Spleen (tissue), 7 donors: ENCODE measurements at regions not wholly inside any gene's neighbourhood (a gene's known extent, or its start where the extent isn't known, plus 50 kb on each side); places are given as distances from the start of the nearest gene placed in this dataset.

ENCODE experiments used
- POLR2A ChIP-seq, 3 donors: fragments of 450-650 bp; IDR thresholded peaks; one replicate each; pipeline ENCODE4 v1.5.1; 2017; ENCODE audit warnings: antibody characterized with exemption in 3 of 3, mild to moderate bottlenecking in 1 of 3
- POLR2AphosphoS5 ChIP-seq, 3 donors: sonication (generic); formaldehyde crosslinking; IDR thresholded peaks; one replicate each; pipeline ENCODE4 v1.5.1; 2017; ENCODE audit warnings: antibody characterized with exemption in 3 of 3
- TF ChIP-seq, protein P1 (sequence below), 11 experiments: fragments of 200-600 bp in 7 of 11; fragments of 450-650 bp in 4 of 11; sonication (generic) in 4 of 11; IDR thresholded peaks in 8 of 11; conservative IDR thresholded peaks in 3 of 11; 1 replicate in 7 of 11; 2 replicates in 4 of 11; pipeline versions ENCODE4 v1.4.0 to v1.8.0; 2016 to 2021; ENCODE audit warnings: antibody characterized with exemption in 11 of 11, inconsistent platforms in 4 of 11, mild to moderate bottlenecking in 1 of 11
- donor health status: DM: no; HTN: no; CAD: no; lungs with moderate emphysema.
- donor health status: DM: no; HTN: no; CAD: no.
- donor health status: DM: no; HTN: no; CAD: no.

DNA sequence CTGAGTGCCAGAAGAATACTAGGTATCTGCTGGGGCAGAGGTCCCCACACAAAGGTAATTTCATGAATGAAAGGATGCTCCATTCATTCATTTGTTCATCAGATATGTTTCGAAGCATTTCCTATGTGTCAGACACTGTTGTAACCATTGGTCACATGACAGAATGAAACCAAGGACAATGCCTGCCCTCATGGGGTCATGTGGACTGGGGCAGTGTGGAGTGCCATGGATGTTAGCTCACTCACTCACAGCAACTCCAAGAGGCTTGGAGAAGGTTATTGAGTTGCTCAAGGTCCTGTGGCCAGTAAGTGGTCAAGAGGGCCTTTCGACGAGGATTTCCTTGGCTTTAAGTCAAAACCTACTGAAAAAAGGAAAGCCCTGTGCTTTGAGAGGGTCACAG, 223.5 kb downstream of the ARHGAP12 start:
- TF ChIP-seq POLR2AphosphoS5 (IDR thresholded peaks at IDR 0.05), result no peak
- TF ChIP-seq, protein P1, sequence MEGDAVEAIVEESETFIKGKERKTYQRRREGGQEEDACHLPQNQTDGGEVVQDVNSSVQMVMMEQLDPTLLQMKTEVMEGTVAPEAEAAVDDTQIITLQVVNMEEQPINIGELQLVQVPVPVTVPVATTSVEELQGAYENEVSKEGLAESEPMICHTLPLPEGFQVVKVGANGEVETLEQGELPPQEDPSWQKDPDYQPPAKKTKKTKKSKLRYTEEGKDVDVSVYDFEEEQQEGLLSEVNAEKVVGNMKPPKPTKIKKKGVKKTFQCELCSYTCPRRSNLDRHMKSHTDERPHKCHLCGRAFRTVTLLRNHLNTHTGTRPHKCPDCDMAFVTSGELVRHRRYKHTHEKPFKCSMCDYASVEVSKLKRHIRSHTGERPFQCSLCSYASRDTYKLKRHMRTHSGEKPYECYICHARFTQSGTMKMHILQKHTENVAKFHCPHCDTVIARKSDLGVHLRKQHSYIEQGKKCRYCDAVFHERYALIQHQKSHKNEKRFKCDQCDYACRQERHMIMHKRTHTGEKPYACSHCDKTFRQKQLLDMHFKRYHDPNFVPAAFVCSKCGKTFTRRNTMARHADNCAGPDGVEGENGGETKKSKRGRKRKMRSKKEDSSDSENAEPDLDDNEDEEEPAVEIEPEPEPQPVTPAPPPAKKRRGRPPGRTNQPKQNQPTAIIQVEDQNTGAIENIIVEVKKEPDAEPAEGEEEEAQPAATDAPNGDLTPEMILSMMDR (IDR thresholded peaks at IDR 0.05 in 8 of 11, conservative IDR thresholded peaks at IDR 0.05 in 3 of 11), result no peak
- no peak for TF ChIP-seq POLR2A (IDR thresholded peaks at IDR 0.05)
